GM19468 (cell line): ENCODE measurements at regions not wholly inside any gene's neighbourhood (a gene's known extent, or its start where the extent isn't known, plus 50 kb on each side); places are given as distances from the start of the nearest gene placed in this dataset.

Experiments used
- ATAC-seq: cut with Tn5 transposase; IDR thresholded peaks from one replicate; pipeline ENCODE4 v1.9.1; 2021; ENCODE audit warnings: mild to moderate bottlenecking, moderate library complexity, moderate number of reproducible peaks; ENCODE audit not compliant: unreplicated experiment; ENCODE audit errors: extremely low read depth

- ATAC-seq, result no peak
These were observed 209.1 kb downstream of the CMPK2 start for GRCh38 chr2:6656633-6657032.

GRCh38 chr2:6657136-6657535 lies 208.6 kb downstream of the CMPK2 start:
- ATAC-seq, result no peak

- ATAC-seq, result peak; percentile 98
These were observed 207.9 kb downstream of the CMPK2 start for GRCh38 chr2:6657855-6658254.

GRCh38 chr2:6664332-6665061 lies 201.2 kb downstream of the CMPK2 start:
- ATAC-seq, result no peak

- ATAC-seq, result no peak
These were observed 200.3 kb downstream of the CMPK2 start for GRCh38 chr2:6665093-6666045.

GRCh38 chr2:6667326-6667725 lies 198.4 kb downstream of the CMPK2 start:
- no peak for ATAC-seq

- no peak for ATAC-seq
These were observed 193.8 kb downstream of the CMPK2 start for GRCh38 chr2:6671913-6672312.

GRCh38 chr2:6674381-6674780 lies 191.3 kb downstream of the CMPK2 start:
- no peak for ATAC-seq

GRCh38 chr2:6675791-6676190 lies 189.9 kb downstream of the CMPK2 start:
- no peak for ATAC-seq

- ATAC-seq, result no peak
These were observed 189.5 kb downstream of the CMPK2 start for GRCh38 chr2:6676241-6676640.

- ATAC-seq, result no peak
These were observed 188.9 kb downstream of the CMPK2 start for GRCh38 chr2:6676776-6677175.

GRCh38 chr2:6679471-6679870 lies 186.2 kb downstream of the CMPK2 start:
- ATAC-seq, result no peak

- ATAC-seq, result no peak
These were observed 182.2 kb downstream of the CMPK2 start for GRCh38 chr2:6683516-6683915.

GRCh38 chr2:6685447-6685846 lies 180.3 kb downstream of the CMPK2 start:
- no peak for ATAC-seq

GRCh38 chr2:6692056-6692455 lies 173.7 kb downstream of the CMPK2 start:
- ATAC-seq, result no peak

- no peak for ATAC-seq
These were observed 172.9 kb downstream of the CMPK2 start for GRCh38 chr2:6692819-6693218.

- no peak for ATAC-seq
These were observed 171.2 kb downstream of the CMPK2 start for GRCh38 chr2:6694555-6694954.

GRCh38 chr2:6700335-6700734 lies 165.4 kb downstream of the CMPK2 start:
- ATAC-seq, result no peak

- ATAC-seq, result no peak
These were observed 161.6 kb downstream of the CMPK2 start for GRCh38 chr2:6704077-6704476.

- no peak for ATAC-seq
These were observed 144.3 kb downstream of the CMPK2 start for GRCh38 chr2:6721395-6721794.

- ATAC-seq, result no peak
These were observed 143.1 kb downstream of the CMPK2 start for GRCh38 chr2:6722574-6722973.
